HUDEP-2 (cell line): ENCODE measurements at regions not wholly inside any gene's neighbourhood (a gene's known extent, or its start where the extent isn't known, plus 50 kb on each side); places are given as distances from the start of the nearest gene placed in this dataset.
"Not testable (repeated sequence)": the region's sequence is repeated elsewhere in the genome, so short reads cannot be mapped to it uniquely, and the experiment has no call there.

Source experiments
- DNase-seq, 76 experiments: peaks; one replicate each; lab custom pipeline; 2025; ENCODE audit not compliant: unreplicated experiment in 76 of 76; lab: John Stamatoyannopoulos, UW

- no peak for DNase-seq
Measured at GRCh38 chr3:20319551-20319950, 133.5 kb upstream of the SGO1 start.

DNA sequence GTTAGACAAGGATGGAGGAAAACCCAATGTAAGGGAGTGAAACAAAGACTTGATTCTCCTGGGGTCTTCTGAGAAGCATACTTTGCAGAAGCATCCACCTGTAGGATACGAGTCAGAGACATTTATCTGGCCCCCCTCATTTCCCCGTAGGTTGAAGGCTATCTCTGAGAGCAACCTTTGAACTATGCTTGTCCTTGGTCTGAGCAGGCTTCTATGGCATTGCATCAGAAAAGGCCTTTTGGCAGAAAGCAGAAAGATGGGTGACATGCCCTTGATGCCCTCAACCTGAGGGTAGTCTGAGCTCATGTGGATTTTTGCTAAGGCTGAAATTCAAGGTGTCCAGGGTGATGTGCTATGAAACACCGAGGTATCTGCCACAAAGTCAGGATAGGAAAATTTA is 131.6 kb upstream of the SGO1 start:
- DNase-seq = no peak

DNA sequence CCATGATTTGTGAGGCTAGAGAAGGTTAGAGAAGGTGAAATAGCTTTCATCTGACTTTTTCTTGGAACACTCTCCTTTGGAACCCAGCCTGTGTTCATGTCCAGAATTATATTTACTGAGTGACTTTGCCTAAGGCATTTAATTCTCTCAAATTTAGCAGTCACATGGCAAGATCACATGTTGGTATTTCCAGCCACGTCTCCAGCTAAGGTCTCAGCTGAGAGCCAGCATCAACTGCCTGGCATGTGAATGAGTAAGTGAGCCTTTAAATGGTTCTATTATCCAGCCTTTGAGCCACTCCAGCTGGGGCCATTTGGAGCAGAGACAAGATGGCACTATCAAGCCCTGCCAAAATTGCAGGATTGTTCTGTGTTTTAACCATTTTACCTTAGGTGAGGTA is 130.2 kb upstream of the SGO1 start:
- no peak for DNase-seq

- DNase-seq = no peak
Measured at GRCh38 chr3:20310629-20311028, 124.6 kb upstream of the SGO1 start.

DNA sequence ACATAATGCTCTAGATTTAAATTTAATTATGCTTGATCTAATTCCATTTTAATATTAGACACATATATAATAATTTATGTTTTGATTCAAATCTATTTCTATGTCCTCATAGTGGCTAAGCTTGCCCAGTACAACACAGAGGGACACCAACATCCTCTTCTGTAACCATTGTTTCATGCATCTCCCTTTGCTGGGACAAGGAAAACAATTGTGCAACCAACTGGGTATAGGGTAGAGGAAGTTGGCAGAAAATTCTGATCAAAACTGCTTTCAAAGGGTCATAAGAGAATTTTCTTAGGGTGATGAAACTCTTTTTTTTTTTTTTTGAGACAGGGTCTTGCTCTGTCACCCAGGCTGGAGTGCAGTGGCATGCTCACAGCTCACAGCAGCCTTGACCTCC is 121.4 kb upstream of the SGO1 start:
- no peak for DNase-seq

DNA sequence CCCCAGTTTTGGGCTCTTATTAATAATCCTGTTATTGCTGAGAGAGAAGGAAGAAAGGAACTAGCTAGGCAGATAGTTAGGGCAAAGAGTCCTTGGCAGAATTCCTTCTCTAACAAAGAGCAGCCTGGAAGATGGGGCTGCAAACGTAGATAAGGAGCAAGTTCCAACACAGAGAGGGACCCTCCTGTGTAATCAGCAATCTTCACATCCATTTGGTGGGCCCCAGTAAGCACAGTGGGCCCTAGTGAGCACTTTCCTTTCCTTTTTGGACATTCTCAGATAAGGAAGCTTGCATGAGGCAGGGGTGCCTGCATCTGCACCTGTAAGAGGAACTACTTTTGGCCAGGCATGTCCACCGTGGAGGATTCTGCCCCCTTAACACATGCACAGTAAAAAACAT is 119.6 kb upstream of the SGO1 start:
- DNase-seq = no peak

DNA sequence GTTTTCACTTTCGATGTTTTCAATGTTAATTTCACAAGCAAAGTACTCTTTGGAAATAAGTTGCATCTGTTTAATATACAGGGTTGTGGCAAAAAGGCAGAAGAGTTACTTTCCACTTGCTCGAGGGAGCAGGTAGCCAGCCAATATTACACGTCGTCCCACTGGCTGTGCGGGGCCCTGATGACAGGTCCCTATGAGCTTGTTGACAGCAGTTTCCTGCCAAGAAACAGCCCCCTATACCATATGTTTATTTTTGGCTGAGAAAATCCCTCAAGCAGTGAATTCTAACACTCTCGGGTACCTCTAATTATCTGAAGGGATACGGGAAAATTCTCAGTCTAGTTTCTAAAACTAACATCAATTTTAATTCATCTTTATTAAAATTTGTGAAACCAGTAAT is 116.8 kb upstream of the SGO1 start:
- DNase-seq = no peak

DNA sequence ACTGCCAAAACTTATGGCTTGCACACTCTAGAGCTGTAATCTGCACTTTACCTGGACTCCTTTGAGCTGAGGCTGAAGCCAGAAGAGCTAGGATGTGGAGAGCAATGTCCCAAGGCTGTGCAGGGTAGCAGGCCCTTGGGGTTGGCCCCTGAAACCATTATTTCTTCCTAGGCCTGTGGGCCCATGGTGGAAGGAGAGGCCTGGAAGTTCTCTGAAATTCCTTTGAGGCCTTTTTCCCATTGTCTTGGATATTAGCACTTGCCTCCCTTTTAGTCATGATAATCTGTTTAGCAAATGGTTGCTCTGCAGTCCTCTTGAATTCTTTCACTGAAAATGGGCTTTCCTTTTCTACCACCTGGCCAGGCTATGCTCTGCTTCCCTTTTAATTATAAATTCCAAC is 102.0 kb upstream of the SGO1 start:
- no peak for DNase-seq

- DNase-seq = no peak
Measured at GRCh38 chr3:20280257-20280656, 94.3 kb upstream of the SGO1 start.

DNA sequence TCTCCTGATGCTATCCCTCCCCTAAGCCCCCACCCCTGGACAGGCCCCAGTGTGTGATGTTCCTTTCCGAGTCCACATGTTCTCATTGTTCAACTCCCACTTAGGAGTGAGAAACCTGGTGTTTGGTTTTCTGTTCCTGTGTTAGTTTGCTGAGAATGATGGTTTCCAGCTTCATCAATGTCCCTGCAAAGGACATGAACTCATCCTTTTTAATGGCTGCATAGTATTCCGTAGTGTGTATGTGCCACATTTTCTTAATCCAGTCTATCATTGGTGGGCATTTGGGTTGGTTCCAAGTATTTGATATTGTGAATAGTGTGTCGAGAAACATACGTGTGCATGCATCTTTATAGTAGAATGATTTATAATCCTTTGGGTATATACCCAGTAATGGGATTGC is 80.0 kb upstream of the SGO1 start:
- not testable (repeated sequence) for DNase-seq

DNA sequence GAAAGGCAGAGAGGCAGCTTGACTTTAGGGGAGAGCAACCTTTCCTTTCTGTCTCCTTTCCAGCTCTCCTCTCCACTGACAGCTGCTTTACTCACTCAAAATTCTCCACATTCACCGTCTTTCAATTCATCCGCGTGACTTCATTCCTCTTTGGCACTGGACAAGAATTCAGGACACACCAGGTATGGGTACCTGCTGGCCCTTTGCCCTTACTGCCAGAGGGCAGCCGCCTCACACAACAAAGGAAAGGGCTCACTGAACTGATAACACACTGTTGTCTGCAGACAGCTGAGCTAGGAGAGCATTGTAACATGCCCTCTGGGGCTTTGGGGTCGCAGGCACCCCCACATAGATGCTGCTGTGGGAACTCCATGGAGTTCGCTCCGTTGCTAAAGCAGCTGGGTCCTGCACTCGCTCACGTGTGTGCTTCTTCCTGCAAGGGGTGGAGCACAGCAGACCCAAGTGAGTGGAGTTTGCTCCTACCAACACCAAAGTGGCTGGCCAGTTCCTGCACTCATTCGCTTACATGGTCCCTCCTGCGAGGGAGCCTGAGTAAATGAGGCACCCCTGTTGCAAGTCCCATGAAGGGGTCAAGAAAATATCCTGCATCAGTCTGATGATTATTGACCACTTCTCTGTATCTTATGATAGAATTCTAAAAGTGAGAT is 79.0 kb upstream of the SGO1 start:
- DNase-seq = no peak

DNA sequence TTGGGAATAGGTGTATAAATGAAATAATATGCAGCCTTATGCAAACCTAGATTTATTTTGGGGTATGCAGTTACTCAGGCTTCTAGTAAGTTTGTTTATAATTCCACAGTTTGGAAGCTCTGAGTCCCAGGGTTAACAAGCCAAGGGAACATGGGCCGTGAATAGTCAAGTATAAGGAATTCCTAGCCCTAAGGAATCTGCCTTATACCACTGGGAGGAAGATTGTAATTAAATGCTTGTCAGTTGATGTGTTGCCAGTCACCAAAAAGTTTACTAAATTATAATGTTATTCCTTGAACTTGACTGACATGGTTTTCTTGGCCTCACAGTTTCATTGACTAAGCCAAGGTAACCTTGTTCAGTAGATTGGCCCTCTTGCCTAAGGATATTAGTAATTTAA is 72.4 kb upstream of the SGO1 start:
- no peak for DNase-seq

DNA sequence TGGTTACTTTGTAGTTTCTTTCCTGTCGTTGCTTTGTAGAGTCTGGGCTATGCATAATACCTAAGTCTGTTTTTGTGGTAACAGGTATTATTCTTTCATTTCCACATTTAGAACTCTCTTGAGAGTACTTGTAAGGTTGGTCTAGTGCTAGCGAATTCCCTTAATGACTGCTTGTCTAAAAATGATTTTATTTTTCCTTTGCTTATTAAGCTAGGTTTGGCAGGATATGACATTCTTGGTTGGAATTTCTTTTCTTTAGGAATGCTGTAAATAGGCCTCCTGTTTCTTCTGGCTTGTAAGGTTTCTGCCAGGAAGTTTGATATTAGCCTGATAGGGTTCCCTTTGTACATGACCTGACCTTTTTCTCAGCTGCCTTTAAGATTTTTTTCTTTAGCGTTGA is 70.1 kb upstream of the SGO1 start:
- no peak for DNase-seq

DNA sequence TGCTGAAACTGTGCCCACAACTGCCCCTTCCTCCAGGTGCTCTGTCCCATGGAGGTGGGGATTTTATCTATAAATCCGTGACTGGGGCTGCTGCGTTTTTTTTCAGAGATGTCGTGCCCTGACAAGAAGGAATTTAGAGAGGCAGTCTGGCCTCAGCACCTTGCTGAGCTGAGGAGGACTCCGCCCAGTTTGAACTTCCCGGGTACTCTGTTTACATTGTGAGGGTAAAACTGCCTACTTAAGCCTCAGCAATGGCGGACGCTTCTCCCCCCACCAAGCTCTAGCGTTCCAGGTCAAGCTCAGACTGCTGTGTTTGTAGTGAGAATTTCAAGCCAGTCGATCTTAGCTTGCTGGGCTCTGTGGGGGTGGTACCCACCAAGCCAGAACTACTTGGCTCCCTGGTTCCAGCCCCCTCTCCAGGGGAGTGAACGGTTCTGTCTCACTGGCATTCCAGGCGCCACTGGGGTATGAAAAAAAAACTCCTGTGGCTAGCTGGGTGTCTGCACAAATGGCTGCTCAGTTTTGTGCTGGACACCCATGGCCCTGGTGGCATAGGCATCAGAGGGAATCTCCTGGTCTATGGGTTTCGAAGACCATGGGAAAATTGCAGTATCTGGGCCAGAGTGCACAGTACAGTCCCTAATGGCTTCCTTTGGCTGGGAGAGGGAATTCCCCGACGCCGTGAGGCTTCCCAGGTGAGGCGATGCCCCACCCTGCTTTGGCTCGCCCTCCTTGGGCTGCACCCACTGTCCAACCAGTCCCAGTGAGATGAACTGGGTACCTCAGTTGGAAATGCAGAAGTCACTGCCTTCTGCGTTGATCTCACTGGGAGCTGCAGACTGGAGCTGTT is 68.5 kb upstream of the SGO1 start:
- no peak for DNase-seq

- DNase-seq = no peak
Measured at GRCh38 chr3:20250786-20251185, 64.8 kb upstream of the SGO1 start.

DNA sequence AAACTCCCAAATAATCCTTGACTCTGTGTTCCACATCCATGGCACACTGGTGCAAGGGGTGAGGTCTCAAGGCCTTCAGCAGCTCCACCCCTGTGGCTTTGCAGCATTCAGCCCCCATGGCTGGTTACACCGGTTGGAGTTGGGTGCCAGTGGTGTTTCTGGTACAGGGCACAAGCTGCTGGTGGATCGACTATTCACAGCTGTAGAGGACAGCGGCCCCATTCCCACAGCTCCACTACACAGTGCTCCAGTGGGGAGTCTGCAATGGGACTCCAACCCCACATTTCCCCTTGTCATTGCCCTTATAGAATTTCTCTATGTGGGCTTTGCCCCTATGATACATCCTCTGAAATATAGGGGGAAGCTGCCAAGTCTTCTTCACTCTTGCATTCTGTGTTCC is 64.3 kb upstream of the SGO1 start:
- DNase-seq = no peak

DNA sequence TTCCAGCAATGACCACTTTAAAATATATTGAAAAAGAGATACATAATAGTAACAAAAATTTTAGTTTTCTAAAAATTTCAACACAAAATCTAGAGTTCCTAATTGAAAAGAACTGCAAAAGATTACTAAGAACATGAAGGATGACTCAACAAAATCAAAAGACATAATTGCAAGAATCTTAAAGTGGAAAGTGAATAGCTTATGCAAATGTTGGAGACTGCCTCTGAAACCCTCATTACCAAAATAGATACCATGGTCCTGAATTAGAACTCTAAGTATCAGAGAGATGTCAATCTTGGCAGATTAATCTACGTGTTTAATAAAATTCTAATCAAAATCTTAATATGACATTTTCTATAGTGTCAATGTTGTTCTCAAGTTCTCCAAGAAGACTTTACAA is 60.7 kb upstream of the SGO1 start:
- DNase-seq = no peak

DNA sequence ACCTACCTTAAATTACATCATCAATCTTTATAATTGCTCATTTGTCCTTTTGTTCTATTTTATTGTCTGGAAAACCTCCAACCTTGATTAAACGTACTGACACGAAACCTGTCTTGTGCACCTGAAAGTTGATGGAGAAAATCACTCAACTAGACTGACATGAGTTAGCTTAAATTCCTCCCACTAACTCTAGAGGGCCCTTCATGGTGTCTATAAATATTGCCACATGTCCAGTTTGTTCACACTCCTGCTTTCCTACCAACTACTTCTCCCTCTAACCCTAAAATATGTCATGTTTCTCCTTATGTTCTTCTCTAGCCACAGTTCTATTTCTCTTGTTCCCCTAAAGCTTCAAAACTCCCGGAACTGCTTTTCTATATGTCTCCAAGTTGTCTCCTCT is 59.8 kb upstream of the SGO1 start:
- no peak for DNase-seq

- no peak for DNase-seq
Measured at GRCh38 chr3:20240154-20240883, 54.3 kb upstream of the SGO1 start.

DNA sequence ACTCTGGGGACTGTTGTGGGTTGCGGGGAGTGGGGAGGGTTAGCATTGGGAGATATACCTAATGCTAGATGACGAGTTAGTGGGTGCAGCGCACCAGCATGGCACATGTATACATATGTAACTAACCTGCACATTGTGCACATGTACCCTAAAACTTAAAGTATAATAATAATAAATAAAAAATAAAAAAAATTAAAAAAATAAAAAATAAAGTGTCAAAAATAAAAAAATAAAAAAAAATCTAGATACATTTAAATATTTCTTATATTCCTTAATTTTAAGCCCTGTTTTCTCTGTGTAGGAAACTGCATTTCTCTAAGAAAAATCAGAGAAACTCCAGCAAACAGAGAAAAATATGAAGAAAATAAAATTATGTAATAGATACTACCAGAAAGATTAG is 52.2 kb upstream of the SGO1 start:
- not testable (repeated sequence) for DNase-seq

DNA sequence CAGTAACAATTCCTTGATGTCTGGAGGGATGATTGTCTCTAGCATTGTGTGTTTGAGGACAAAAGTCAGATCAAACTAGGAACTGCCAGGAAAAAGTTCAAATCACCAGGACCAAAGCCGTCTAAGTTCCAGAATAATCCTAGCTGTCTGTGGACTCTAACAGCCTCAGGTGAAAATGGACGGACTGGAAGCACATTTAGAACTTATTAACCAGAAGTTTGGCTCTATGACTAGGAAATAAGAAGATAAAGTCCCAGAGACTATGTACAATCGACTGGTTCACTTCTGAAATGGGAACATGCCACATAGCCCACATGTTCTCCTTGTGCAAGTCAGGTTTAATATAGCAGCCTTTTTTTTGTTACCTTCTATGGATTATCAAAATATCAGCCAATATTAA is 50.6 kb upstream of the SGO1 start:
- DNase-seq = no peak
